ENCODE measurements at regions not wholly inside any gene's neighbourhood (a gene's known extent, or its start where the extent isn't known, plus 50 kb on each side); places are given as distances from the start of the nearest gene placed in this dataset.

DNA sequence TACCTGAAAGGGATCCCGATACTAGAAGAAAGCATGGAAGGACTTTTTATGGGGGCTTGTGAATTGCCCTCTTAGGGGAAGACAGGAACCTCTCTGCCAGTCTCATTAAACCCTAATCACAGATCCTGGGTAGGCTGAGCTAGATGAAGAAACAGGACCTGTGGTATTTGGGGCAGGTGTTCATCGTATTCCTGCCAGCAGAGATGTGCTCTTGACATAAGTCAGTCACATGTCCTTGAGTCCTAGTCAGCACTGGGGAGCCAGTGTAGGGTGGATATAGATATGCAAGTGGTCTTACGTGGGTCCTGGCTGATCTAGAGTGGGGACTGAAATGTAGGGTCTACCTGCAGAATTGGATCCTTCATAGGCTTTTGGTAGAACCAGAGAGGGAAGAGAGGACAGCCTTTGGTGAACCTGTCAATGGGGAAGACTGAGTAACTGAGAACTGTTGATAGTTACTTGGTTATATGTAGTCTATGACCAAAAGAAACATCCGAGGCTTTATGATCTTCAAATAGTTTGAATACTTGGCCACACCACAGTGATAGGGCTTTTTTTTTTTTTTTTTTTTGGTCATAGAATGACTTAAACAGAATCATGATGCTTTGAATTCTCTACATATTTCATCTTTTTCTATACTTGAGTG lies 63.5 kb upstream of the WDR1 start:
- no peak for DNase-seq (ENCODE audit: low read depth in 3 of 3)

- DNase-seq (ENCODE audit: low read depth in 3 of 3): no peak
These were observed 62.2 kb upstream of the WDR1 start for GRCh38 chr4:10178763-10179162.

- DNase-seq (ENCODE audit: low read depth in 3 of 3): no peak
These were observed 59.0 kb upstream of the WDR1 start for GRCh38 chr4:10175626-10176025.

GRCh38 chr4:10173754-10174749 lies 57.5 kb upstream of the WDR1 start:
- DNase-seq (ENCODE audit: low read depth in 3 of 3): no peak

DNA sequence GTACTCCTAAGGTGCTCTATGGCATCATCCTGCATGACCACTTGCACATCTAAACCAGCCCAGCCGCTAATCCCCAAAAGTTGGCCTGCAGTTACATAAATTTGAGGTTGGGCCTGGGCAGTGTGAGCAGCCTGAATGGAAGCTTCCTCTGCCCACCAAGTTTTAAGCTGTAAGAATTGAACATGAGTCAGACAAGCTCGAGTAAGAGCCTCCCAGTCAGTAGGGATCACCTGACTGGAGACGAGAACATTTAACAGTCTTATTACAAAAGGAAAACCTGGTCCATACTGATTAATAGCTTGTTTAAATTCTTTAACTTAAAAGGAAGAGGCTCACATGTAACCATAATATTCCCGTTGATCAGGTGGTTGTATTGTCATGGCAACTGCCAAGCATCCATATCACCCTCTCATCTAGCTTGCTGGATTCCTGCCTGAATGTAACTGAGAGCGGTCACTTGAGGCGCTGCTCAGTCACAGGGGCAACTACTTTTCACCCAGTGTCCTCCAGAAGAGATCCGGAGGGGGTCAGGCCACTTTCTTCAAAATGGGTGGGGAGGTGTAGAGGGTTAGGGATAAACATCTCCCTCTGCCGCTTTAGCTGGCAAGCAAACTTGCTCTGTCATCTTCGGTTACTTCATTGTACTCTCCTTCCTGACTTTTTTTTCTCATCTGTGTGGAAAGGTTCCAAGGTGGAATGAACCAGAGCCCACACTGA lies 56.6 kb upstream of the WDR1 start:
- DNase-seq (ENCODE audit: low read depth in 3 of 3): no peak

DNA sequence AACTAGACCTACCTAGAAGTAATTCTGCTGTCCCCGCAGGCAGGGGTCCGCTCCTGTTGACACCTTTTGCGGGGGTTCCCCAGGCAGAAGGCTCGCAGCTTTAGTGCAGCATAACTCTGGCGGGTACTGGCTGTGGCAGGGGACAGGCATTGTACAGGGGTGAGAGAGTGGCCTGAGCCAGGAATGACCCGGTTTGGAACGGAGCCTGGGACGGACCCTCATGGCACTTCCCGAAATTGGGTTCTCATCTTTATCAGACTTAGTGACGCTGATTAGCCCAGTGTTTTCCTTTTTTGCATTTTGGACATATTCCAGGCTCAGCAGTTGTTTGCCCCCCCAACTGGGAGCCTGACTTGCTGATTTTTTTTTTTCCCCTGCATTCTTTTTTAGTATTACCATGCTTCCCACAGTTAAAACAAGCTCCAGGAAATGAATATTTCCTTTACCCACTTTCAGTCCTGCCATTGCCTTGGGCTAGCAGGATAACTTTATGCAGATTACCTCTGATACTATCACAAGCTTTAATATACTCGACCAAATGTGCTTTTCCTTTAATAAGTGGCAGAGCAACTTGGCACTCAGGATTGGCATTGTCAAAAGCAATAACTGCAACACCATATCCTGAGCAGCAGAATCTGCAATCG lies 55.8 kb upstream of the WDR1 start:
- no peak for DNase-seq (ENCODE audit: low read depth in 3 of 3)

GRCh38 chr4:10171055-10171454 lies 54.5 kb upstream of the WDR1 start:
- DNase-seq (ENCODE audit: low read depth in 3 of 3): no peak

DNA sequence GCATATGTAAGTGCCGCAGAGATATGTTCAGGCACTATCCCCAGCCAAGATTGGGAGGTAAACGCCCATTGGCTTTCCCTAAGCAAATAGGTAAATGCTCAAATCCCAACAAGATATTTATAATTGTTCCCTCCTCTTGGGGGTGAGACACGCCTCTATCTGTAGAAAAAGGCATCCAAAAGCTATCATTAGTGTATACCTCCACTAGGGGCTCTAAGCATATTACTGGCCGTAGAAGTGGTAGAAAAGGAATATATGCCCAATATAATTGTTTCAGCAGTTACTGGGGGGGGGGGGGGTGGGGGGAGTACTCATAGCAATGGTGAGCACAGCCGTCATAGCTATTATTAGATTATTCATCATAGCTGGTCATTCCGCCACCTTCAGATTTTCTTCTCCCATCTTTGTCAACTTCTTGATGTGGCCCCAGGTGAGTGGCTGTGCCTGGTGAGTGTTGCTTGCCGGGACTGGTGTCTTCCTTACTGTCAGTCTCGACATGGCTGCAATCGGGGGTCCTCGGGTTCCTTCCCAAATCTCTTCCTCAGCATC lies 53.3 kb upstream of the WDR1 start:
- no peak for DNase-seq (ENCODE audit: low read depth in 3 of 3)

GRCh38 chr4:10168151-10168550 lies 51.6 kb upstream of the WDR1 start:
- DNase-seq (ENCODE audit: low read depth in 3 of 3): no peak

DNA sequence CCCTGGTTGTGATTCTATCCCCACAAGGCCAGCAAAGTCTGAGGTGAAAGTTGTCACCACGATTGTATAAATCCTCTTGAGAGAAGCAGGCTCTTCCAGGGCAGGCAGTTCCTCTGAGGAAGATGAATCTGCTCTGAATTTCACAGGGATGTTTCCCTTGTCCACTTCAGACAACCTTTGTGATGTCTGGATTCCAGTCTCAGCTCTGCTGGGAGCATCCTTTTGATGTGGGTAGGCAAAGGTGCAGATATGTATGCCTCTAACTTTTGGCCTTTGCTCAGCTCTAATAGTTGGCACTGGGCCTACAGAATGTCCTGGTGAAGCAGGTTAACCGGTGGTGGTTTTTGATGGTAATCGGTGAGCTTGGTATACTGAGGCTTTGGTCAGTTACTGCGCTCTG lies 50.6 kb upstream of the WDR1 start:
- DNase-seq (ENCODE audit: low read depth in 3 of 3): no peak
